GM23338 (cell line): ENCODE measurements at regions not wholly inside any gene's neighbourhood (a gene's known extent, or its start where the extent isn't known, plus 50 kb on each side); places are given as distances from the start of the nearest gene placed in this dataset.

ENCODE experiments used
- ATAC-seq: fragments of 200-7000 bp; cut with Tn5 transposase; 3 replicates; pipeline ENCODE4 v1.9.1; 2020
- DNase-seq: peaks from one replicate; pipeline ENCODE4 v3.0.0-alpha.2; 2015; ENCODE audit warnings: low spot score
- H2AFZ ChIP-seq: fragments of 200-600 bp; sonication (generic); 2 replicates; pipeline ENCODE4 v1.8.0; 2016; ENCODE audit warnings: antibody characterized with exemption, mild to moderate bottlenecking, moderate library complexity
- H3F3A ChIP-seq: fragments of 200-600 bp; sonication (generic); replicated peaks from 2 replicates; pipeline ENCODE4 v1.8.0; 2017; ENCODE audit warnings: antibody characterized with exemption, mixed run types, low read depth
- H3K27ac ChIP-seq: fragments of 200-600 bp; sonication (generic); 2 replicates; pipeline ENCODE4 v1.6.1; 2016; ENCODE audit warnings: low read depth
- H3K27me3 ChIP-seq: fragments of 200-600 bp; sonication (generic); 2 replicates; pipeline ENCODE4 v1.8.0; 2016; ENCODE audit warnings: mild to moderate bottlenecking, mixed run types, moderate library complexity; ENCODE audit not compliant: insufficient read depth
- H3K36me3 ChIP-seq: fragments of 200-600 bp; sonication (generic); 2 replicates; pipeline ENCODE4 v1.8.0; 2016; ENCODE audit warnings: mild to moderate bottlenecking; ENCODE audit not compliant: insufficient read depth
- H3K4me1 ChIP-seq: fragments of 200-600 bp; sonication (generic); 2 replicates; pipeline ENCODE4 v1.8.0; 2016; ENCODE audit warnings: mild to moderate bottlenecking, moderate library complexity; ENCODE audit not compliant: insufficient read depth
- H3K4me2 ChIP-seq: fragments of 200-600 bp; sonication (generic); 2 replicates; pipeline ENCODE4 v1.7.1; 2017; ENCODE audit warnings: mixed run types
- H3K4me3 ChIP-seq: fragments of 200-600 bp; sonication (generic); 2 replicates; pipeline ENCODE4 v1.6.1; 2016; ENCODE audit warnings: mixed run types
- H3K79me2 ChIP-seq: fragments of 200-600 bp; sonication (generic); replicated peaks from 2 replicates; pipeline ENCODE4 v1.8.0; 2017; ENCODE audit warnings: mild to moderate bottlenecking; ENCODE audit not compliant: insufficient read depth
- H3K9me2 ChIP-seq: fragments of 200-600 bp; sonication (generic); 2 replicates; pipeline ENCODE4 v1.8.0; 2017; ENCODE audit not compliant: insufficient read depth
- H4K20me1 ChIP-seq: fragments of 200-600 bp; sonication (generic); replicated peaks from 2 replicates; pipeline ENCODE4 v1.8.0; 2017; ENCODE audit warnings: mild to moderate bottlenecking; ENCODE audit not compliant: insufficient read depth
- H3K27ac Mint-ChIP-seq: 2 replicates; pipeline ENCODE4 v1.8.0; 2020; ENCODE audit warnings: inconsistent platforms, mild to moderate bottlenecking, moderate library complexity, mixed read lengths
- H3K27me3 Mint-ChIP-seq: 3 replicates; pipeline ENCODE4 v1.8.0; 2022; ENCODE audit warnings: low read depth, mild to moderate bottlenecking, moderate library complexity, mixed read lengths, inconsistent platforms; ENCODE audit not compliant: insufficient read depth, poor library complexity
- H3K36me3 Mint-ChIP-seq: 3 replicates; pipeline ENCODE4 v1.8.0; 2021; ENCODE audit warnings: low read depth, mild to moderate bottlenecking, inconsistent platforms, moderate library complexity, mixed read lengths
- H3K4me1 Mint-ChIP-seq: 3 replicates; pipeline ENCODE4 v1.8.0; 2020; ENCODE audit warnings: mild to moderate bottlenecking, inconsistent platforms, mixed read lengths
- H3K4me3 Mint-ChIP-seq: 3 replicates; pipeline ENCODE4 v1.8.0; 2021; ENCODE audit warnings: moderate library complexity, mild to moderate bottlenecking, inconsistent platforms, mixed read lengths
- H3K9me3 Mint-ChIP-seq: 3 replicates; pipeline ENCODE4 v1.8.0; 2020; ENCODE audit warnings: moderate library complexity, mild to moderate bottlenecking, inconsistent platforms, mixed read lengths
- CTCF ChIP-seq, 2 experiments: fragments of 200-600 bp in 1 of 2; sonication (generic) in 1 of 2; conservative IDR thresholded peaks; 2 replicates each; pipeline versions ENCODE4 v1.5.1 to v1.6.1; 2016 to 2017; ENCODE audit warnings: antibody characterized with exemption in 2 of 2, low read depth in 2 of 2, mild to moderate bottlenecking in 2 of 2, moderate library complexity in 1 of 2
- ETS1 ChIP-seq: IDR thresholded peaks from 2 replicates; pipeline ENCODE4 v1.6.1; 2016; ENCODE audit warnings: antibody characterized with exemption
- EZH2 ChIP-seq: fragments of 200-600 bp; sonication (generic); IDR thresholded peaks from one replicate; pipeline ENCODE4 v1.8.0; 2017; ENCODE audit warnings: antibody characterized with exemption, mild to moderate bottlenecking, low read depth; ENCODE audit not compliant: unreplicated experiment
- EZH2phosphoT487 ChIP-seq: fragments of 200-600 bp; sonication (generic); IDR thresholded peaks from one replicate; pipeline ENCODE4 v1.8.1; 2018; ENCODE audit warnings: antibody characterized with exemption; ENCODE audit not compliant: unreplicated experiment
- JUNB ChIP-seq: IDR thresholded peaks from one replicate; pipeline ENCODE4 v1.6.1; 2016; ENCODE audit warnings: antibody characterized with exemption; ENCODE audit not compliant: unreplicated experiment
- NANOG ChIP-seq: IDR thresholded peaks from 2 replicates; pipeline ENCODE4 v1.6.1; 2016; ENCODE audit warnings: antibody characterized with exemption, borderline replicate concordance
- POLR2AphosphoS5 ChIP-seq: IDR thresholded peaks from 2 replicates; pipeline ENCODE4 v1.6.1; 2016; ENCODE audit warnings: antibody characterized with exemption, low read depth
- ZNF114 ChIP-seq: fragments of 250-450 bp; sonication (Bioruptor Pico); IDR thresholded peaks from 2 replicates; pipeline ENCODE4 v1.5.0; 2020; ENCODE audit warnings: mild to moderate bottlenecking, moderate library complexity
- ZNF331 ChIP-seq: fragments of 250-450 bp; sonication (Bioruptor Pico); IDR thresholded peaks from 2 replicates; pipeline ENCODE4 v1.5.0; 2020; ENCODE audit warnings: low read depth, mild to moderate bottlenecking, moderate library complexity
- ZNF462 ChIP-seq: fragments of 250-450 bp; sonication (Bioruptor Pico); IDR thresholded peaks from 2 replicates; pipeline ENCODE4 v1.5.0; 2020; ENCODE audit warnings: mild to moderate bottlenecking, moderate library complexity

- TF ChIP-seq ZNF462 (CRISPR knock-in tag) = no peak
Observed at GRCh38 chr3:181880331-181880730, 168.6 kb downstream of the SOX2 start (continued).

GRCh38 chr3:181881749-181882148 lies 170.0 kb downstream of the SOX2 start:
- H4K20me1 ChIP-seq = no peaks in the 10 kb centered on the region
- peaks cover 9% of the 10 kb centered on the region for H3K4me1 Mint-ChIP-seq
- no peaks in the 10 kb centered on the region for H3K9me2 ChIP-seq
- H3F3A ChIP-seq = no peaks in the 10 kb centered on the region
- H3K9me3 Mint-ChIP-seq = no peaks in the 10 kb centered on the region; the same call in 2 of the 3 replicates
- H3K4me3 ChIP-seq = no peak overlapping the region
- H3K36me3 ChIP-seq = no peaks in the 10 kb centered on the region
- no peaks in the 10 kb centered on the region for H3K79me2 ChIP-seq
- H3K27me3 Mint-ChIP-seq = peaks cover 12% of the 10 kb centered on the region
- H3K4me3 Mint-ChIP-seq = no peak overlapping the region
- no peak overlapping the region for H3K27ac ChIP-seq
- DNase-seq = no peak
- H3K27ac Mint-ChIP-seq = no peak overlapping the region
- no peak for ATAC-seq
- H3K36me3 Mint-ChIP-seq = no peaks in the 10 kb centered on the region
- H3K27me3 ChIP-seq = no peaks in the 10 kb centered on the region
- no peak overlapping the region for H3K4me2 ChIP-seq
- TF ChIP-seq JUNB = no peak
- TF ChIP-seq CTCF (conservative IDR thresholded peaks at IDR 0.05; ENCODE audit: low read depth in 2 of 2) = no peak
- TF ChIP-seq NANOG = no peak
- no peak for TF ChIP-seq ZNF331
- TF ChIP-seq ETS1 = no peak
- no peak for TF ChIP-seq EZH2phosphoT487
- no peak for TF ChIP-seq EZH2
- TF ChIP-seq ZNF114 (CRISPR knock-in tag) = no peak
- TF ChIP-seq POLR2AphosphoS5 = no peak
- peak overlapping the region; percentile 43; the same call in 1 of the 2 replicates for H2AFZ ChIP-seq
- peaks cover 11% of the 10 kb centered on the region for H3K4me1 ChIP-seq
